ENCODE measurements at regions not wholly inside any gene's neighbourhood (a gene's known extent, or its start where the extent isn't known, plus 50 kb on each side); places are given as distances from the start of the nearest gene placed in this dataset.

- ChIA-PET CTCF (no interaction called here), POLR2A (ENCODE audit: unreplicated experiment) (no interaction called here)
- Histone ChIP-seq H3K79me2 (ENCODE audit: low read length) (no peaks in the 10 kb centered on the region), H3K4me2 (ENCODE audit: low read length) (no peak overlapping the region), H3K4me1 (ENCODE audit: insufficient read depth, low read length) (no peaks in the 10 kb centered on the region), H3K4me3 (ENCODE audit: low read length) (no peak overlapping the region), H3K27ac (ENCODE audit: low read length) (no peak overlapping the region), H2AFZ (ENCODE audit: low read length) (no peak overlapping the region), H3K36me3 (ENCODE audit: low read depth, low read length) (no peaks in the 10 kb centered on the region), H3K9me3 (ENCODE audit: low read length) (no peaks in the 10 kb centered on the region), H4K20me1 (ENCODE audit: low read length) (no peaks in the 10 kb centered on the region), H3K27me3 (ENCODE audit: low read length) (no peaks in the 10 kb centered on the region), H3K9ac (ENCODE audit: low read length) (no peak overlapping the region), H3F3A (ENCODE audit: low read length, unreplicated experiment) (no peaks in the 10 kb centered on the region), H3K9me2 (replicated peaks; ENCODE audit: low read length) (no peaks in the 10 kb centered on the region)
- intact Hi-C loops (cut with micrococcal nuclease): no loop called here
- no TSS peak for BruUV-seq (replicated peaks)
- TF ChIP-seq CTCF (conservative IDR thresholded peaks at IDR 0.05; ENCODE audit: low read depth, low read length) (no peak), EZH2phosphoT487 (IDR thresholded peaks at IDR 0.05; ENCODE audit: borderline replicate concordance, low read length) (no peak), EZH2 (IDR thresholded peaks at IDR 0.05; ENCODE audit: low read length, unreplicated experiment) (no peak)
- no peak for DNase-seq
- no peak for ATAC-seq
Measured at GRCh38 chr3:29091599-29092189, 189.2 kb upstream of the RBMS3 start.

- Histone ChIP-seq H4K20me1 (ENCODE audit: low read length) (no peaks in the 10 kb centered on the region), H2AFZ (ENCODE audit: low read length) (no peak overlapping the region), H3K9me2 (replicated peaks; ENCODE audit: low read length) (no peaks in the 10 kb centered on the region), H3K4me2 (ENCODE audit: low read length) (no peak overlapping the region), H3K27ac (ENCODE audit: low read length) (no peak overlapping the region), H3K4me3 (ENCODE audit: low read length) (no peak overlapping the region), H3K79me2 (ENCODE audit: low read length) (no peaks in the 10 kb centered on the region), H3K9ac (ENCODE audit: low read length) (no peak overlapping the region), H3K36me3 (ENCODE audit: low read depth, low read length) (no peaks in the 10 kb centered on the region), H3F3A (ENCODE audit: low read length, unreplicated experiment) (no peaks in the 10 kb centered on the region), H3K27me3 (ENCODE audit: low read length) (no peaks in the 10 kb centered on the region), H3K4me1 (ENCODE audit: insufficient read depth, low read length) (no peaks in the 10 kb centered on the region), H3K9me3 (ENCODE audit: low read length) (no peaks in the 10 kb centered on the region)
- TF ChIP-seq CTCF (conservative IDR thresholded peaks at IDR 0.05; ENCODE audit: low read depth, low read length): no peak
- no peak for TF ChIP-seq EZH2 (IDR thresholded peaks at IDR 0.05; ENCODE audit: low read length, unreplicated experiment)
- TF ChIP-seq EZH2phosphoT487 (IDR thresholded peaks at IDR 0.05; ENCODE audit: borderline replicate concordance, low read length): no peak
- no peak for ATAC-seq
- intact Hi-C loops (cut with micrococcal nuclease): no loop called here
- CTCF ChIA-PET: no interaction called here
- POLR2A ChIA-PET (ENCODE audit: unreplicated experiment): no interaction called here
- no peak for DNase-seq
- BruUV-seq (replicated peaks): no TSS peak
Measured at GRCh38 chr3:29092348-29092747, 188.5 kb upstream of the RBMS3 start.

- no peak overlapping the region for H2AFZ ChIP-seq (ENCODE audit: low read length)
- ChIA-PET CTCF (no interaction called here), POLR2A (ENCODE audit: unreplicated experiment) (interaction anchor here (0.6 kb wide), 1 partner anchor 54 kb away, joined by 4 read pairs; no protein-coding TSS in a partner anchor)
- H3F3A ChIP-seq (ENCODE audit: low read length, unreplicated experiment): no peaks in the 10 kb centered on the region
- intact Hi-C loops (cut with micrococcal nuclease): no loop called here
- no peaks in the 10 kb centered on the region for H4K20me1 ChIP-seq (ENCODE audit: low read length)
- H3K9me3 ChIP-seq (ENCODE audit: low read length): no peaks in the 10 kb centered on the region
- H3K4me2 ChIP-seq (ENCODE audit: low read length): no peak overlapping the region
- ATAC-seq (no peak), DNase-seq (no peak)
- TF ChIP-seq EZH2phosphoT487 (IDR thresholded peaks at IDR 0.05; ENCODE audit: borderline replicate concordance, low read length): no peak
- TF ChIP-seq EZH2 (IDR thresholded peaks at IDR 0.05; ENCODE audit: low read length, unreplicated experiment): no peak
- TF ChIP-seq CTCF (conservative IDR thresholded peaks at IDR 0.05; ENCODE audit: low read depth, low read length): no peak
- no peak overlapping the region for H3K27ac ChIP-seq (ENCODE audit: low read length)
- no peak overlapping the region for H3K9ac ChIP-seq (ENCODE audit: low read length)
- H3K4me3 ChIP-seq (ENCODE audit: low read length): no peak overlapping the region
- no peaks in the 10 kb centered on the region for H3K79me2 ChIP-seq (ENCODE audit: low read length)
- no peaks in the 10 kb centered on the region for H3K27me3 ChIP-seq (ENCODE audit: low read length)
- no peaks in the 10 kb centered on the region for H3K36me3 ChIP-seq (ENCODE audit: low read depth, low read length)
- H3K4me1 ChIP-seq (ENCODE audit: insufficient read depth, low read length): no peaks in the 10 kb centered on the region
- no peaks in the 10 kb centered on the region for H3K9me2 ChIP-seq (replicated peaks; ENCODE audit: low read length)
- no TSS peak for BruUV-seq (replicated peaks)
Measured at GRCh38 chr3:29099296-29099695, 181.6 kb upstream of the RBMS3 start.
